ENCODE measurements at regions not wholly inside any gene's neighbourhood (a gene's known extent, or its start where the extent isn't known, plus 50 kb on each side); places are given as distances from the start of the nearest gene placed in this dataset.
"Not testable (repeated sequence)": the region's sequence is repeated elsewhere in the genome, so short reads cannot be mapped to it uniquely, and the experiment has no call there.

DNA sequence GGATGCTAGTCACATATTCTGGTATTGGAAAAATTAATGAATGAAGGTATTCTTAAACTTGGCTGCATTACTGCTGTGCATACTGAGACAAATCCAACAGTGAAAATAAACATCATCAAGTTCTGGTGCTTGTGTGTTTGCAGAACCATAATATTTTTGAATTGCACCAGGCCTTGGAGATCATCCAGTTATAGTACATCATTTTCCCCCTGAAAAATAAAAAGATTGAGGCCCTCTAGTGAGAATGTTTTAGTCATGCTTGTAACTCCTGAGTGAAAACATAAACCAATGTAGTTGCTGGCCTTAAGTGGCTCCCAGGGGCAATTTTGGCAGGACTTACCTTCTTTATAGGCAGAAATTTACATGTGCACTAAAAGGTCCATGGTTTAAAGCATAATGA, 218.8 kb upstream of the TMEM229A start:
- ATAC-seq = no peak
- H3K27me3 Mint-ChIP-seq = no peaks in the 10 kb centered on the region
- peaks cover 3% of the 10 kb centered on the region for H3K9me3 Mint-ChIP-seq
- H3K4me1 Mint-ChIP-seq = no peaks in the 10 kb centered on the region
- no peaks in the 10 kb centered on the region for H3K36me3 Mint-ChIP-seq
- H3K4me3 Mint-ChIP-seq = no peak overlapping the region
- H3K27ac Mint-ChIP-seq = no peak overlapping the region

DNA sequence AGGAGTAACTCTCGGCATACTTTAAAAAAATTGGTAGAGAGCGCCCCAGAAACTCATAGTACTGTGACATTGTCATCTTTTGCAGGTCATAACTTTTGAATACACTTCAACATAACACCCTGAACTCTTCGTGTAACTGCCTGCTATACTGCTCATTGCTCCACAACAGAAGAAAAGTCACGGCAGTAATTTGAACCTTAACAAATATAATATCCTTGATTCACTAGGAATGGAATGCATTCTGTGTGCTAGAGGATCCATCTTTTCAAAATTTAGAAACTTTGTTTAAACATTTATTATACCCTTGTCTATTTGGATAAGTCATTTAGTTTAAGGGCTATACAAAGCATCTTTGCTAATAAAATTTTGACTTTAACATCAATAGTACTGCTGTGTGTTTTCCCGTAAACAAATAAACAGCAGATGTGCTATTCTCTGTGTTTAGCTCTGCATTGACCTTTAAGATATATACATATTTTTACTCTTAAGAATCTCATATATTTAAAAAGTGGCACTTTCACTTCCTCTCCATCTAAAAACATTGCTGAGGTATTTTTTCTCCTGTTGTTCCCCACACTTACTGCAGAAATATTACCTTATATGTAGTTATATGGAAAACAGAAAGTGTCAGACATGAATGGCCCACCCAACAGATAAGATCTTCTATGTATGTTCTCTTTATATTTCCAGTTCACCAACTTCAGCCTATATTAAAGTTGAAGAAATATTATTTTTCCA, 217.6 kb upstream of the TMEM229A start:
- ATAC-seq = no peak
- no peaks in the 10 kb centered on the region for H3K4me1 Mint-ChIP-seq
- H3K27me3 Mint-ChIP-seq = no peaks in the 10 kb centered on the region
- H3K36me3 Mint-ChIP-seq = no peaks in the 10 kb centered on the region
- no peak overlapping the region for H3K27ac Mint-ChIP-seq
- H3K9me3 Mint-ChIP-seq = peaks cover 3% of the 10 kb centered on the region
- H3K4me3 Mint-ChIP-seq = no peak overlapping the region

DNA sequence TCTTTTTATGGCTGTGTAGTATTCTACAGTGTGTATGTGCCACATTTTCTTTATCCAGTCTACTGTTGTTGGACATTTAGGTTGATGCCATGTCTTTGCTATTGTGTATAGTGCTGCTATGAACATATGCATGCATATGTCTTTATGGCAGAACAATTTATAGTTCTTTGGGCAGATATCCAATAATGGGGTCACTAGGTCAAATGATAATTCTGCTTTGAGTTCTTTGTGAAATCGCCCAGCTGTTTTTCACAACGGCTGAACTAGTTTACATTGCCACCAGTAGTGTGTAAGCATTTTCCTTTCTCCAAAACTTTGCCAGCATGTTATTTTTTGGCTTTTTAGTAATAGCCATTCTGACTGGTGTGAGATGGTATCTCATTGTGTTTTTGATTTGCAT, 214.8 kb upstream of the TMEM229A start:
- H3K36me3 Mint-ChIP-seq = no peaks in the 10 kb centered on the region
- H3K27ac Mint-ChIP-seq = no peak overlapping the region
- no peak for ATAC-seq

GRCh38 chr7:124246262-124246863, 213.5 kb upstream of the TMEM229A start:
- Mint-ChIP-seq H3K27me3 (no peaks in the 10 kb centered on the region), H3K9me3 (no peaks in the 10 kb centered on the region), H3K4me1 (no peaks in the 10 kb centered on the region), H3K27ac (no peak overlapping the region), H3K36me3 (no peaks in the 10 kb centered on the region), H3K4me3 (no peak overlapping the region)
- ATAC-seq = no peak

More for the DNA sequence above, 214.8 kb upstream of the TMEM229A start:
- Mint-ChIP-seq H3K27me3 (no peaks in the 10 kb centered on the region), H3K4me3 (no peak overlapping the region), H3K4me1 (no peaks in the 10 kb centered on the region), H3K9me3 (no peaks in the 10 kb centered on the region)

DNA sequence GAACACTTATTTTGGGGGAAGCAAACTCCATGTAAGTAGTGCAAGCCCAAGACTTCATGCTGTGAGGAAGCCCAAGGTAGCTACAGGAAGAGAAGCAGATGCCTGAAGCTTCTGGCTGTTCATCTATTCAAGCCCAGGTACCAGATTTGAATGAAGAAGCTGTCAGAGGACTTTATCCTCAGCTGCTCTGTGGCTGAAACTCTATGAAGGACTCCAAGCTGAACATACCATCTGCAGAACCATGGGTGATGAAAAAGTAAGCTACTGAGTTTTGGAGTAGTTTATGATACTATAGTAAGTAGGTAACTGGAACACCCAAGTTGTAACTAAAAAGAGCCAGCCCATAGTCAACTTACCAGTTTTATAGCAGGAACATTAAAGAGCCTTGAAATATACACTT, 211.6 kb upstream of the TMEM229A start:
- not testable (repeated sequence) for H3K27ac Mint-ChIP-seq, H3K36me3 Mint-ChIP-seq, H3K4me3 Mint-ChIP-seq, H3K9me3 Mint-ChIP-seq, H3K27me3 Mint-ChIP-seq, H3K4me1 Mint-ChIP-seq, ATAC-seq

DNA sequence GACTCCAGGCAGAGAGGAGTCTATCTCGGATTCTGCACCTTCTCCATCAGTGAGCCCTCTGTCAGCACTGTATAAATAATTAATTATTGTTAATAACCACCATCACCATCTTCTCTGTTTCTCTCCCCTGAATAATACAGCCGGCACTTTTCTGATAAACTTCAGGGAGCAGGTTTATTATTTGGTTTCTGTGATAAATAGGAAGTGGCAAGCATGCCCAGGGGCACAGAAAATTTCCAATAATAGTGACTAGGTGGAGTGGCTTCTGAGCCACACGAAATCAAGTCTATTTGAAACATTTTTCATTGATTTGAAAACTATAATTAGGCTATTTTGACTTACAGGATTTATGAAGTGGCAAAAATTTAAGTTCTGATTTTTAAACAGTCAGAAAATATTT, 186.8 kb upstream of the TMEM229A start:
- H3K36me3 Mint-ChIP-seq = no peaks in the 10 kb centered on the region
- no peak overlapping the region for H3K4me3 Mint-ChIP-seq
- no peak overlapping the region for H3K27ac Mint-ChIP-seq
- no peaks in the 10 kb centered on the region for H3K4me1 Mint-ChIP-seq
- H3K27me3 Mint-ChIP-seq = no peaks in the 10 kb centered on the region
- peaks cover 6% of the 10 kb centered on the region for H3K9me3 Mint-ChIP-seq
- ATAC-seq = no peak

DNA sequence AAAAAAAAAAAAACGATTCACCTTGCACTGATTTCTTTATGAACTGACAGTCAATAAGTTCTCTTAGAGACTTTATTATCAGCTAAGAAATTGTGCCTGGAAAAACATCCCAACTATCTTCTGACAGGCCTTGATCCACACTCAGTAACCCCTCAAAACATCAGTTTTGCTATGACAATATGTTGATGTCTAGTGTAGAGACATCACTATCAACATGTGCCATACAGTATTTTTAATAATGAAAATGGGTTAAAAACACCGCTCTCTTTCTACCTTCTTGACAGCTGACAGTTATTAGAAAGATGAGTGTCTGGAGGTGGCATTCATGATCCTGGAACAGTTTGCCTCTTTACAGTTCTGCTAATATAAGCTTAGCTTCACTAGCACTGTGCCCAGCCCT, 175.8 kb upstream of the TMEM229A start:
- Mint-ChIP-seq H3K4me3 (no peak overlapping the region), H3K27ac (no peak overlapping the region), H3K36me3 (no peaks in the 10 kb centered on the region), H3K4me1 (no peaks in the 10 kb centered on the region), H3K9me3 (peaks cover 2% of the 10 kb centered on the region), H3K27me3 (no peaks in the 10 kb centered on the region)
- ATAC-seq = no peak

DNA sequence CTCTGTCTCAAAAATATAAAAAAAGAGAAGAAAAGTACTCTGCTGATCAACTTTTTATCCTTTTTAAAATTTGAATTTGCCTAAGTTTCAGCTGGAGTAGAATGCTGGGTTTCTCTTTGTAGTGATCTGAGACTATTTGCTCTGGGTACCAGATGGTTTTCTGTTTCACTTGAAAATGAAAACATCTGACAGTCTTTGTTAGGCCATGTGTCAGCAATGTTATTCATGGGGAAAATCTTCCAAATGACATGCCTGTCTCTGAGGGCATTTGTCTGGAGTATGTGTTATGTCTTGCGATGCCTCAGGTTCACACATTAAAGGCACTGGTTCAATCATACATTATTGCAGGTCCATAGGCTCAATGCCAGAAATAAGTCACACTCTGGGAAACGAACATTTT, 175.3 kb upstream of the TMEM229A start:
- no peak for ATAC-seq
- no peaks in the 10 kb centered on the region for H3K27me3 Mint-ChIP-seq
- no peak overlapping the region for H3K4me3 Mint-ChIP-seq
- no peaks in the 10 kb centered on the region for H3K36me3 Mint-ChIP-seq
- no peaks in the 10 kb centered on the region for H3K4me1 Mint-ChIP-seq
- no peak overlapping the region for H3K27ac Mint-ChIP-seq
- H3K9me3 Mint-ChIP-seq = peaks cover 2% of the 10 kb centered on the region

- Mint-ChIP-seq H3K27me3 (no peaks in the 10 kb centered on the region), H3K4me3 (no peak overlapping the region), H3K36me3 (no peaks in the 10 kb centered on the region), H3K4me1 (no peaks in the 10 kb centered on the region), H3K9me3 (no peaks in the 10 kb centered on the region), H3K27ac (no peak overlapping the region)
- ATAC-seq = no peak
Measured at GRCh38 chr7:124205526-124205925, 172.7 kb upstream of the TMEM229A start.

GRCh38 chr7:124202546-124202945, 169.7 kb upstream of the TMEM229A start:
- ATAC-seq = no peak
- Mint-ChIP-seq H3K27me3 (no peaks in the 10 kb centered on the region), H3K9me3 (peaks cover 6% of the 10 kb centered on the region), H3K4me1 (no peaks in the 10 kb centered on the region), H3K4me3 (no peak overlapping the region), H3K27ac (no peak overlapping the region), H3K36me3 (no peaks in the 10 kb centered on the region)

GRCh38 chr7:124201768-124202349, 169.0 kb upstream of the TMEM229A start:
- H3K36me3 Mint-ChIP-seq = no peaks in the 10 kb centered on the region
- no peak overlapping the region for H3K27ac Mint-ChIP-seq
- H3K4me3 Mint-ChIP-seq = no peak overlapping the region
- H3K9me3 Mint-ChIP-seq = peaks cover 6% of the 10 kb centered on the region
- no peak for ATAC-seq
- H3K27me3 Mint-ChIP-seq = no peaks in the 10 kb centered on the region
- H3K4me1 Mint-ChIP-seq = no peaks in the 10 kb centered on the region

DNA sequence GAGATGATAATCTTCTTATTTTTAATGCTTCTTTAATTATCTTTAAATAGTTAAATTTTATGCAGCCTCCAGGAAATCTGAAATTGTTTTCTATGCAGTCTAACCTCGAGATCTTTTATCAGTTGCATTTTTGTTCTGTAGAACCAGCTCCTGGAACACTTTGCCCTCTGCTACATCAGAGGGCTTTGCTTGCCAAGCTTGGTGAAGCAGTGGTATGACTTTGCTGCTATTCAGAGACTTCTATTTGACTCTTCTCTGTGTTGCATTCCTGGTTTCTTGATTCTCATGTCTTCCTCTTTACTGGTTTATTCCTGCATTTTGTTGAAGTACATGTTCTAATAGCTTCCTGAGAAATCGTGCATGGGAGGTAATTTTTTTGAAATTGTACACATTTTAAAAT, 163.7 kb upstream of the TMEM229A start:
- ATAC-seq = no peak
- no peaks in the 10 kb centered on the region for H3K4me1 Mint-ChIP-seq
- H3K27ac Mint-ChIP-seq = no peak overlapping the region
- no peak overlapping the region for H3K4me3 Mint-ChIP-seq
- no peaks in the 10 kb centered on the region for H3K27me3 Mint-ChIP-seq
- H3K36me3 Mint-ChIP-seq = no peaks in the 10 kb centered on the region
- peaks cover 6% of the 10 kb centered on the region for H3K9me3 Mint-ChIP-seq

- H3K4me1 Mint-ChIP-seq = no peaks in the 10 kb centered on the region
- no peak overlapping the region for H3K27ac Mint-ChIP-seq
- ATAC-seq = no peak
- H3K9me3 Mint-ChIP-seq = no peaks in the 10 kb centered on the region
- H3K36me3 Mint-ChIP-seq = no peaks in the 10 kb centered on the region
- H3K27me3 Mint-ChIP-seq = no peaks in the 10 kb centered on the region
- no peak overlapping the region for H3K4me3 Mint-ChIP-seq
Measured at GRCh38 chr7:124192885-124193284, 160.0 kb upstream of the TMEM229A start.

GRCh38 chr7:124191713-124192112, 158.8 kb upstream of the TMEM229A start:
- Mint-ChIP-seq H3K9me3 (no peaks in the 10 kb centered on the region), H3K36me3 (no peaks in the 10 kb centered on the region), H3K4me1 (no peaks in the 10 kb centered on the region), H3K27ac (no peak overlapping the region), H3K27me3 (no peaks in the 10 kb centered on the region), H3K4me3 (no peak overlapping the region)
- no peak for ATAC-seq

GRCh38 chr7:124191030-124191429, 158.2 kb upstream of the TMEM229A start:
- H3K4me3 Mint-ChIP-seq = no peak overlapping the region

DNA sequence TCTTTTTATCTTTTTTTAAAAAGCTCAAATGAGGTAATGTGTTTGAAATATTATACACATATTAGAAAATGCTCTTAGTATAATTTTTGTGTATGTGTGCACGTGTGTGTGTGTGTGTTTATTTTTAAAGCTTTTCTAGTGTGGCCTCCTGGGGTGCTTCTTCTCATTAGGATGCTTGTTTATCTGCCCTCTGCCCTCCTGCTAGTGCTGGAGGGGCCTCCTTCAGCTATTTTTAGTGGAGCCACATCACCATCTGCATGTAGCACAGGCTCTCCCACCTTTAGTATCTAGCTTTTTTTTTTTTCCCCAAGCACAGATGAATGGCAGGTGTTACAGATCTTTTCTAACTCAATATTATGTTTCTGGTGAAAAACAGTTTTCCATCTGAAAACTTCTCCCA, 155.7 kb upstream of the TMEM229A start:
- Mint-ChIP-seq H3K4me3 (no peak overlapping the region), H3K36me3 (no peaks in the 10 kb centered on the region), H3K27me3 (no peaks in the 10 kb centered on the region), H3K9me3 (no peaks in the 10 kb centered on the region), H3K4me1 (no peaks in the 10 kb centered on the region), H3K27ac (no peak overlapping the region)
- ATAC-seq = no peak

More at GRCh38 chr7:124191030-124191429, 158.2 kb upstream of the TMEM229A start:
- Mint-ChIP-seq H3K27ac (no peak overlapping the region), H3K9me3 (no peaks in the 10 kb centered on the region), H3K27me3 (no peaks in the 10 kb centered on the region), H3K4me1 (no peaks in the 10 kb centered on the region), H3K36me3 (no peaks in the 10 kb centered on the region)
- ATAC-seq = no peak

Measured in stimulated activated memory B cell treated with anti-CD40 and anti-IgM and Interleukin-4, amounts not matched to agents 10 μg/mL and 1 μg/mL and 100 μg/mL, for 72 hours (primary cell).